NCI-H446 (cell line): ENCODE measurements at regions not wholly inside any gene's neighbourhood (a gene's known extent, or its start where the extent isn't known, plus 50 kb on each side); places are given as distances from the start of the nearest gene placed in this dataset.
A peak's percentile ranks its signal among the peaks of the same experiment; 100 is the strongest.

ENCODE experiments used
- DNase-seq, 2 experiments: peaks; one replicate each; lab custom pipeline; 2025; lab: John Stamatoyannopoulos, UW

DNA sequence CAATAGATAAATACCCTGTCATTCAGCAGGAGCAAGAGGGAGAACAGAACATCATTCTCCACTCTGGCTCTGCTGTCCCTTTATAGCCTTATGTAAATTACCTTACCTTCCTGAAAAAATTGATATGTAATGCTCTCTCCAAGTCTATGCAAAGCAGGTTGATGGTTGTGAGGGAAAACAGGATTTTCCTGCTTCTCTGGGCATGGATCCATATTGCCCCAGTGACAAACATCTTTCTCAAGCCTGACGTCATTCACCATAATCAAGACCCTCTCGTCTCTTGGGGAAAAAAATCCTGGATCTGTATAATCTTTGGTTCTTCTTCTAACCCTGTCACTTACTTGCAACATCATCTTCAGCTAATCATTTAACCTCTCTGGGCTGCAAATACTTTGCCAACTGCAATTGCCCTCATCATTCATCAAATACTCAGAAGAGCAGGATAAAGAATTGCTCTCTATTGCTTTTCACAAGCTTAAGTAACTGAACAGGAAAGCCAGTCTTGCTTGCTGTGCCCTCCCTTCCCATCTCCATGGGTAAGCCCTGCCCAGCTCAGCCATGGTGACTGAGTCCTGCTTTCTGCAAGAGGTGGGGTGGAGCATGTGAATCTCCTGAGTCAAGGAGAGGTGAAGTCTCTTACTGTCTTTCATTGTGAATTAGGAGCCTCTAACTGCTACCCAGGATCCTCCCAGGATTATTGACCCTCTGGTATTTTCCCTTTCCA is 123.7 kb upstream of the KLF7 start:
- no peak for DNase-seq

DNA sequence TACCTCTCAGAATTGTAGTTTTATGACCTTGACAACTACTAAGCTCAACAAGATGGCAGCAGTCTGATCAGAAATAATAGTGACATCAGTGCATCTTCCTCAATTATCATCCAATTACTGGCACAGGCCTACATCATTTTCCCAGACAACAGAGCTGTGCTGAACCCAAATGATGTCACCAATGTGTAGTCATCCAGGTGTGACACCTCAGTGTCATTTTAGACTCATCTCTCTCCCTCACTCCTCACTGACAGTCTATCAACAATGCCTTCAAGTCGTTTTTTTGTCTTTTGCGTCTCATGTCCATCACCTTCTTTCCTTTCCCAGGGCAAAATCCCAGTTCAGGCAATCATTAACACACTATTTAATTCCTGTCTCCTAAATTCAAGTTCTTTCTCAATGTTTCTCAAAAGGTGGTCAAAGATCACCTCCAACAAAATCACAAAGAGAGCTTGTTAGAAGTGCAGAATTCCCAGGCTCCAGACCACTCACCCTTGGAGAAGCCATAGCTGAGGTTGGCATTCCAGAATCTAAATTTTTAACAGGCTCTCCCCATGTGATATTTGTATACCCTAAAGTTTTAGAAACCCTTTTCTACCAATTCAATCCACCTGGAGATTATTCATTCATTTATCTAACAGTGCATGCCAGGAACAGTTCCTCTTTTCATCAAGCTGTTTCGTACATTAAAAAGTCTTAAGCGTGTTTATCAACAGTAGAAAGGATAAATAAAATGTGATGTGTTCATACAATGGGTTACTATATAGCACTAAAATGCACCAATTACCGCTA is 125.3 kb upstream of the KLF7 start:
- DNase-seq: no peak

DNA sequence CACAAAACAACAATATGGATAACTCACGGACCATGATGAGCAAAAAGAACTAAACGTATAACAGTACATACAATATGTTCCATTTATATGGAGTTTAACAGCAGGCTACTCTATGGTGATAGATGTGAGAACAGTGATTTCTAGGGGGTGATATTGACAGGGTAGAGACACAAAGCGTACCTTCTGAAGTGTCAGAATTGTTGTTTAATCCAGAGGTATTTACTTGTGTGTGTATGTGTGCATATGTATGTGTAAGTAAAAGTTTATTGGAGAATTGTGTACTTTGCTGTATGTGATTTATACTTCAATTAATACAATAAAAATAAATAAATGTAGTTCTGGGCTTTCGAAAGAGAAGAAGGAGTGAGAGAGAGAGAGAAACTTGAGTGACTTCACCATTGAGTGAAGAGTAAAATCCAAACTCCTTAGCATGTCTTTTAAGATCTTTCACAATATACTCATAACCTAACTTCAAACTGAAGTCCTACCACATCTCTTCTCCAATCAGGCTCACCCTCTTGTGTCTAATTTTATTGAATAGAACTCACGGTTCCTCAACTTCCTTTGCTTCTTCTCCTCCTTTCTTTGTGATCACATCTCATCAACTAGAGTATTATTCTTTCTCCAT is 126.0 kb upstream of the KLF7 start:
- DNase-seq: no peak

DNA sequence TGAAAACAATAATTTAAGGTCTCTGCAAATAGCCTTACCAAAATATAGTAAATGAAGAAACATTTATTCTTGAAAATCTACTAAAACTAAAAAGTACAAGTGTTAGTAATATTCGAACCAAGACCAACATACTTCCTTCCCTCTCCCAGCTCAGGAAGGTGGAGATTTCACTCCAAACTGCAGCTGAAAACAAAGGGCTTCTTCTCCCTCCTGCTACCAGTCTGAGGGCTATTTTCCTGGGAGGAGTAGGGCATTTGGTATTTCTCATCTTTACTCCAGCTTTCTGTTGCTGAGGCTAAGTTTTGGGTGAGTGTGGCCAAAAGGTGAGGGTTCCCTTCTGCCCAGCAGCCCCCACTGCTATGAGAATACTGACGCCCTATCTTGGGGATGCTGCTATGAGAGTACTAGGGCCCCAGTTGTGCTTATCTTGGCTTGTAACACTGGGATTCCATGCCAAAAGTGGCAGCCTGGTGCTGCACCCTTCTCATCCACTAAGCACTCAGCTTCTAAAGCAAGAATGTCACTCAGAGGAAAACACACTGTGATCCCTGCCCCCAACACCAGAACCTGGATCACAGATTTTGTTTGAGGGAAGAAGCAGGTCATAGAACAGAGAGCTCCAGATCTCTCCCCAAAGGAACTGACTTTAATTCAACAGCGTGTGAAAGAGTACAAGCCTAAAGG is 130.7 kb upstream of the KLF7 start:
- peak; percentile 10 to 72 for DNase-seq

DNA sequence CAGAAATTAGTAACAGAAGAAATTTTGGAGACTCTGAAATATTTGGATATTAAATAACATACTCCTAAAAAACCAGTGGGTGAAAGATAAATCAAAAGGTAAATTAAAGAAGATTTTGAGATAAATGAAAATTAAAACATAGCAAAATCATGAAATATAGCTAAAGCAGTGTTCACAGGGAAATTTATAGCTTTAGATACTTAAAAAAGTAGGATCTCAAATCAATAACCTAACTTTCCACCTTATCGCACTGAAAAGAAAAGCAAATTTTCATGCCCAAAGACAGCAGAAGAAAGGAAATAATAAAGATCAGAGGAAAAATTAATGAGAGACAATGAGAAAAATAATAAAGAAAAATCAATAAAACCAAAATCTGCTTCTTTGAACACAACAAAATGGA is 135.1 kb upstream of the KLF7 start:
- no peak for DNase-seq

DNA sequence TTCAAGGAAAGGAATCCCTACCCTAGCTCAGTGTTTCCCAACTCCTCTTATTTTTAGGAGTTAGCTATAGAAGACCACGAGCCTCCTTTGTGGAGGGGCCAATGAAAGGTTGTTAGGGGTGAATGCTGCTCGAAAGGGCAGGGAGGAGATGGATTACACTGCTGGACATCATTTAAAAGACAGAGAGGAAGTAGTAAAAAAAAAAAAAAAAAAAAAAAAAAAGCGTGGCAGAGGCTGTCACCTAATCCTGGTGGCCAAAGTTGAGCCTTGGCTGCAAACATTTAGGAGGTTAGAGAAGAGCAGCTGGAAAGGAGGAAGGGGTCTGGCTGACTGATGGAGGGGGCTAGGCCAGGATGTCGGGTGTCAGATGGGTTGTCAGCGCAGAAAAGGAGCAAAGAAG is 139.0 kb upstream of the KLF7 start:
- DNase-seq: no peak

DNA sequence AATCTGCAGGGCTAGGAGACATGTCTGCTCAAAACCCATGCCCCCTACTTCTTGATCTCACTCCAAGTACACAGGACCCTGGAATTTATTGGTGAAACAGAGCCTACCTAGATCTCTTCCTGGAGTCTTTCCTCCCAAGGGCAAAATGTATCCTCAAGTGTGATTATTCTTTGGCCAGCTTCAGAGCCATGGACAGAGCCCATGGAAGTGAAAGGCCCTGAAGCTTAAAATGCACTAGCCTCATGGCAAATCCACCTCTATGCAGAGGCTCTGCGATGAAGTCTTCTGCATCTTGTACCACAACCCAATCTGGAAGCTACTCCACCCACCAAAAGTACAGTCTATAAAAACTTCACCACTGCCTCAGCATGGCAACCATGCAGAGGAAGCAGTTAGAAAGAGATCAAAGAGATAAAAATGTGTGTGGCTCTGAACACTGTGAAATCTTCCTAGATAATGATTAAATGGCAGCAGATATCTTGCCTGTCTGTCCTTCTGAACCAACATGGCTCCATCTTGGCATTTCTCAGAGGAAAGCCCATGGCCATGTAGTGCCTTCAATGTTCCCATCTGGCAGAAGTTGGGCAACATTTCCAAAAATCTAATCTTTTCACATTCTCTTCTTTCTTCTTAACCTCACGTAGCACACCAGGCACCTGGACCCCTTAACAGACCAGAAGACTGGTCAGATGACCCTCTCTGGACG is 142.9 kb upstream of the KLF7 start:
- no peak for DNase-seq

DNA sequence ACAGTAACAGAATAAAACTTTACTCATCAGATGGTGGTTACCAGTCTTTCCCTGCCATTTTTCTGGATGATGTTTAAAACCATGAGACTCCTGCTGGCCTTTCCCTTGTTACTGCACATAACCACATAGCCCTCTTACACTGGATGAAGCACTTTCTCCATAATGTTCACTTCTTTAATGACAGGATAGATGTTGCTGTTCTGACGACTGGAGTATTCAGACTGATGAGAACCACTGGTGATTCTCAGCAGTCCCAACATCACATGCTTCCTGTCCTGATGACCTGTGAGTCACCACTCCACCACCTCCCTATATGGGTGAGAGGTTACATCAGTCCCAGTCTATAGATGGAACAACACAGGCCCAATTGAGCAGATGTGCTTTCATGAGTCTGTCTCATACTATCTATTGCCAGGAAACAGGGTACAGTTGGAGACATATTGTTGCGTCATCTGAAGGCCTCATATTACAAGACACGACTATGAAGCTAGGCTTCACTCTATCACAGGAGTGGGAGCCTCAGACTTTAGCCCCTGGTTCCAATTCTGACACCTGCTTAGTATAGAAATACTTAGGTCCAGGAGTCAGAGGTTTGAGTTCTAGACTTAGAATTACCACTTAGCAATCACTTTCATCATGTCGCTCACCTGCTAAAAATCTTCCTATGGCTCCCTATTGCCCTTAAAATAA is 145.7 kb upstream of the KLF7 start:
- peak in 1 of 2 experiments; percentile 41 for DNase-seq

DNA sequence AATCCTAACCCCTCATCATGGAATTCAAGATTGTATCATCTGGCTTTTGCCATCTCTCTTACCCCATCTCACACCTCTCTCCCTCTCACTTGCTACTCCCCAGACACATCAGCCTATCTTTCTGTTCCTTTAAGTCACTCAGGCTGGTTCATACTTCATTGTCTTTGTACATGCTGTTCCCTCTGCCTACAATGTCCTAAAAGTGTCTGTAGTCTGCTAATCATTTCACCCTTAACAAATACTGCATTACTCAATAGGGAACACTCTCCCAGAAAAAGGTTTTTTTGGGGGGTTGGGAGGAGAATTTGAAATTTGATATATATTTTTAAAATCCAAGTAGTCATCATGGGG is 146.2 kb upstream of the KLF7 start:
- DNase-seq: no peak

DNA sequence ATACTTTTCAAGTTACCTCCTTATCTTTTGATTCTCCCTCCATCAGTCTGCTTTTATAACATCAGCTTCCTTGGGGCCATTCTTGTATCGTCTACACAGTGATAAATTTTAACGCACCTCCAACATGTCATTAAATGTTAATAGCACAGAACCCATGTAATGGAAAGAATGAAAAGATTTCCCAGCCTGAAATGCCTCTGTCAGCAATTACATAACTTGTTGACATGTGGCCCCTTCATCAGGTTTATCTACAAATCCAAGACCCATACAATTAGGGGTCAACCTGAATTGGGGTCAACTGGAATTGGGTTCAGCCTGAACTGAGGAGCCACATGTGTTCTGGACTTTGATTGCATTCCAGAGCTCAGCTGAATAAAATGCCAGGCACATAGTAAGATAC is 148.2 kb upstream of the KLF7 start:
- DNase-seq: no peak

DNA sequence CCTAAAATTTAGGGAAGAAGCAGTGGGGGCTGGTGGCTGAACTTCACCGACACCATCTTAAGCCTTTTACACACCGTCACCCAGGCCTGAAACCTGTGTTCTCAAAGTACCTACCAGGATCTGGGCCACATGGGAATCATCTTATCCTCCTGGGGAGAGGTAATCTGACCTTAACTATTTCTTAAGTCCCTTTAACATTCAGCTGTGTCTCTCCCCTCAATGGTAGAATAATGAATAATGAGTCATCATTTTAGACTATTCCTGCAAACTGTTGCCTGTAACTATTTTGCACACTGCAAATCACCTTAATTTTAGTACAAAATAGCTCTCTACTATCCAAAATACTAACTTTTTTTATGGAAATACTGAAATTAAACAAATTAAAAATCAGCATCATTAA is 149.4 kb upstream of the KLF7 start:
- DNase-seq: no peak

DNA sequence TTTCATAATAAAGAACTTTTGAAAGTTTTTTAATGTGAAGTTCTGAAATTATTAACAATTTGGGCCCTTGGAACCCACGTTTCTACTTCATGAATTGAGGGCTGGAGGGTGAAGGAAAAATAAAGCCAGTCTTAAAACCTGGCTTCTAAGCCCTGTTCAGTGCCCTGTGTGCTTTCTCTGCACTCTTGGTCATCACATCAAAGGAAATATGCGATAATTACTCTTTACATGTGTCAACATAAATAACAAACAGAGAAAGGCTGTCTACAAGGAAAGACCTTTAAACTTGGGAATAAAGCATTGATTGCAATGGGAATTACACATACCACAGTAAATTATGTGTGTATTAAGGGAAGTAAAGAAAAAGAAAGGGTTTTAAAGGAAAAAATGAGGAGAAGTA is 150.7 kb upstream of the KLF7 start:
- DNase-seq: no peak

DNA sequence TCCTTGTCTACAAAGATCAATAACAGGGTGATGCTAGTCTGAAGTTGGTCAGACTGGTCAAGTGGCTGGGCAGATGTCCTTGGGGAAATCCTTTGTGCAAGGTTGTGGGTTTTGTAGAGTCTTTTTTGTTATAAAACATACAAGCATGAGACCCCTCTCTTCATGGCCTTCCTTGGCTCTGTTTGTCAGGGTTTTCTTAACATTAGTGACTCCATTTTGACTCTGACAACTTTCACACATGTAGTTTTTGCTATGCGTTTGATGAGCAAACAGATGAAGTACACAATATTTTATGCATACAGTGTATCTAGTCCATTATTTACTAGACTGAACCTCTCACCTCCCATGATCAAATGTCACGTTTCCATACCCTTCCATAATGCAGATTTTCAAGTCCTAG is 151.2 kb upstream of the KLF7 start:
- no peak for DNase-seq

DNA sequence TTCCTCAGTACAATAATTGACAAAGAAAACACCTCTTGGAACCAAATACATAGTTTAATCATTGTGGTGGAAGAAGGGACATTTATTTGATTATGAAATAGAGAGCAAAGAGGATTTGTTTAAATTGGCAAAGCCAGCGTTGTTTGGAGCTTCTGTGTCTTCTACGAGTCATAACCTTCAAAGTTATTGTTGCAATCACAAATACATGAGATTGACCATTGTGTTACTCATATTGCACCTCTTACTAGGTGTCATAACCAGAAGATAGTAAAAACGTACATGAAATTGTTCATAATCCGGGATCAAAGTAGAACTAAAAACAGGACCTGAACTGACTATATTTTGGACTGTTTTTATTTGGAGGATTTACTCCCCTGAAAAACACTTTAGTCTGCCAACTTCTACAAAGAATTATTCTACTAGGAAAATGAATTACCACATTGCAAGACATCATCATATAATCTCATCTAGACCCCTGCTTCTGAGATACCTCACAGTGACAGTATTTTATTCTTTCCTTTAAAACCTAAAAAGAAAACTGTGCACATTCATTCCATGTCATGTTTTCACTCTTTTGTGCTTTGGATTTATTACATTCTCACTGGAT is 151.7 kb upstream of the KLF7 start:
- DNase-seq: no peak

DNA sequence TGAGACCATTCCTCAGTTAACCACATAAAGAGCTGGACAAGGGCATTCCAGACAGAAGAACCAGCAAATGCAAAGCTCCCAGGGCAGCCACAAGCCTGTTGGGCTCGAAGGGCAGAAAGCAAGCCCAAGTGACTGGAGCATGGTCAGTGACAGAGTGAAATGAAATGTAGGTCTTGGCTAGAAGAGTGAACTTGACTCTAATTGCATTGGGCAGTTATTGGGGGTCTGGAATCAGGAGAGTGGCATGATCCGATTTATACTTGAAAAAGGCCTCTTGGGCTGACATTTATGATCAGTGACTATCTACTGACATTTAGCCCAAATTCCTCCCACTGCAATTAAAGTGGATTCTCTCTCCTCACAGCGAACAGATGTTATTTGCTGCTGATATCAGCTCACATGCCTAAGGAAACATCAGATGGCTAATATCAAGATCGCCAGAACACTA is 152.5 kb upstream of the KLF7 start:
- DNase-seq: no peak

DNA sequence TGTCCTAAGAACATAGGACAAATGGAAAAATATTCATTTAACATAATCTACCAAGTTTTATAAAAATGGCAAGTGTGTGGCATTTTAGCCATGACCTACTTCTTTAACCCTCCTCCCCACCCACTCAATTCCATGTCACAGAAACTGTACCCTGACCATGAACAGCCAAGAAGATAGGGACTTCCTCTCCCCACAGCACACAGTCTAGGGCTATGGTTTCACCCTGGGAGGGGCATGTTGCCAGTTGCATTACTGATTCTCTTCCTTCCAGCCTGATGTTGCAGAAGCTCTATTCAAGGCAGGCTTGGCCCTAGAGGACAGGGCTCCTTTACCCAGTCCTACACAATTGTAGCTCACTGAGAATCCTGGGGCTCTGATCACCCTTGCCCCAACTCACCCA is 153.6 kb upstream of the KLF7 start:
- no peak for DNase-seq

DNA sequence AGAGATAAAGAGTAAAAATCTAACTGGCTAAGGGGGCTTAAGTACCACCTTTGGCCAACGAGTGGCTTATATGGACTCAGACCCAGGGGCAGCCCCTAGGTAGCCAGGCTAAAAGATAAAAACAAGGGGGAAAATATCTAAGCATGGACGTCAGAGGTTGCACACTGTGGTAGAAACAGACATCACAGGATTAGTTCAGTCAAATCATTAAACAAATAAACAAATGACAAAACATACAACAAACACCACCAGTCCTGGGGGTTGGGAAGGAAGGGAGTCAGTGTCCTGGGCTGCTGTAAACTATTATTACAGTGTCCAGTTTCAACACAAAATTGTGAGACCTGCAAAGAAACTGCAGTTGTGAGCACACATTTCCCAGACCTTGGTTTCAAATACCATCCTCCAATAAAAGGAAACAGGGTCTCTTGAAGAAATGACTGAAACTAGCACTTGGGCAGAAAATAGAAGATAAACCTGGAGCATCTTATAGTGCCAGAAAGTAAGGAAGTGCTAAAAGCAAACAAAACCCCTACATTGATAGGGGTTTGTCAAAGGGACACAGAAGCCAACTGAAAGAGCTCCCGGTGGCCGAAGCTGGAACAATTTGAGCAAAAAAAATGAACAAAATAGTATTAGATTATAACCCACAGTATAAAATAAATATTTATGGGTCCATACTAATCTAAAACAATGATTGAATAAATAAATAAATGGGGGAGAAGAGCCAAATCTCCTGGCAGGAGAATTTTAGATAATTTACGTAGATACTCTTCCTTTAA is 154.8 kb upstream of the KLF7 start:
- DNase-seq: no peak

DNA sequence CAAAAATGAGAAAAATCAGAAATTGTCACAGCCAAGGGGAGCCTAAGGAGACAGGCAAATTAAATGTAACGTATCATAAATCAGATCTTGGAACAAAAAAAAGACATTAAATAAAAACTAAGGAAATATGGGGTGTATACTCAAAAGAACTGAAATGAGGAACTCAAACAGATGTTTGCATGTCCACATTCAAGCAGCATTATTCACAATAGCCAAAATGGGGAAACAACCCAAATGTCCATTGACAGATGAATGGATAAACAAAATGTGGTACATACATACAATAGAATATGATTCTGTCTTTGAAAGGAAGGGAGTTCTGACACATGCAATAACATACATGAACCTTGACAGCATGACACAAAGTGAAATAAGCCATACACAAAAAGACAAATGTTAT is 155.8 kb upstream of the KLF7 start:
- no peak for DNase-seq

DNA sequence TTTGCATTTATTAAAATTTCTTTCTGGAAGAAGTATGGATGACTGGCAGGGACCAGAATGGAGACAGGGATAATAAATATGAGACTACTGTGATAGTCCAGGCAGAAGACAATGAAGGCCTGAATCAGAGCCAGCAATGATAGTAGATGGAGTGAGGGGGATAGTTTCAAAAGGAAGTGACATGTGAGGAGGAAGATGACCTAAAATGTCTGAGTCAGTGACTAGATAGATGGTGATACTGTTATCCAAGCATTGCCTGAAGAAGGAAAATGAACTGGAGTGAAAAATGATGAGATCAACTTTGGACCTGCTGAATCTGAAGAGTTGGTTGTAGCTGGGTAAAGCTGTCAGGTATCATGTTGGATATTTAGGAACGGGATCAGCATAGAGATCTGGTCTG is 158.3 kb upstream of the KLF7 start:
- no peak for DNase-seq

DNA sequence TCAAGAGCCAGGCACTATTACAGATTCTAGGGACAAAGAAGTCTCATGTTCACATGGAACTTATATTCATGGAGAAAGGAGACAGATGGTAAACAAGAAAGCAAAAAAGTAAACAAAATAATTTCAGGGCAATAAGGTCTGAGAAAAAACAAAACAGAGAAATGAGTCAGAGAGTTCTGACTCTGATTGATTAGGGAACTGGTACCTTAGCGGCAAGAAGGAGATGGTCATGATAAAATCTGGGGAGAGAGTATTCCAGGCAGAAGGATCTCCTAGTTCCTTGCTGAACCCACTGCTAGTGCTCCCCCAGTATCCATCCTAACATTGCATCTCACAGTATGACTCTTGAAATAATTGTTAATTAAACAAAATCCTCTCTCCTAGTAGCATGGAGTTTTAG is 161.8 kb upstream of the KLF7 start:
- DNase-seq: no peak
